ENCODE measurements at regions not wholly inside any gene's neighbourhood (a gene's known extent, or its start where the extent isn't known, plus 50 kb on each side); places are given as distances from the start of the nearest gene placed in this dataset.

DNA sequence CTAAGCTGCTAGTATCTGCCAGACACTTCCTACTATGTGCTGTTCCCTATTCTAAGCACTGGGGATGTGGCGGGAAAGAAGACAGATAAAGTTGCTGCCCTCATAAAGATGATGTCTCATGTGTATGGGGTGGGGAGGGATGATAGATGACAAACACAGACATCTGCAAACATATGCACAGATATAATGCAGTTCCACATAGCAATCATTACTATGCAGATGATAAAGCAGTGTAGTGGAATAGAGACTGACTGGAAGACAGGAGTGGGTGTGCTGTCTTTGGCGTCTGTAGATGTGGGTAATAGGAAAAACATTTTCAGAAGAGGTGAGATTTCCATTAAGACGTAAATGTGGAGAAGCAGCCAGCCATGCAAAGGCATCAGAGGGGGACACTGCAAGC lies 243.6 kb downstream of the DPY19L2 start:
- Mint-ChIP-seq H3K27me3 (ENCODE audit: low read depth) (peaks cover 4% of the 10 kb centered on the region), H3K27ac (ENCODE audit: unreplicated experiment) (no peak overlapping the region), H3K36me3 (ENCODE audit: low read depth) (peaks cover 2% of the 10 kb centered on the region), H3K4me1 (ENCODE audit: low read depth) (peaks cover 3% of the 10 kb centered on the region), H3K9me3 (ENCODE audit: low read depth) (peaks cover 24% of the 10 kb centered on the region), H3K4me3 (ENCODE audit: unreplicated experiment) (no peak overlapping the region)
- no peak for DNase-seq (ENCODE audit: low spot score)
- TF ChIP-seq, protein P1, sequence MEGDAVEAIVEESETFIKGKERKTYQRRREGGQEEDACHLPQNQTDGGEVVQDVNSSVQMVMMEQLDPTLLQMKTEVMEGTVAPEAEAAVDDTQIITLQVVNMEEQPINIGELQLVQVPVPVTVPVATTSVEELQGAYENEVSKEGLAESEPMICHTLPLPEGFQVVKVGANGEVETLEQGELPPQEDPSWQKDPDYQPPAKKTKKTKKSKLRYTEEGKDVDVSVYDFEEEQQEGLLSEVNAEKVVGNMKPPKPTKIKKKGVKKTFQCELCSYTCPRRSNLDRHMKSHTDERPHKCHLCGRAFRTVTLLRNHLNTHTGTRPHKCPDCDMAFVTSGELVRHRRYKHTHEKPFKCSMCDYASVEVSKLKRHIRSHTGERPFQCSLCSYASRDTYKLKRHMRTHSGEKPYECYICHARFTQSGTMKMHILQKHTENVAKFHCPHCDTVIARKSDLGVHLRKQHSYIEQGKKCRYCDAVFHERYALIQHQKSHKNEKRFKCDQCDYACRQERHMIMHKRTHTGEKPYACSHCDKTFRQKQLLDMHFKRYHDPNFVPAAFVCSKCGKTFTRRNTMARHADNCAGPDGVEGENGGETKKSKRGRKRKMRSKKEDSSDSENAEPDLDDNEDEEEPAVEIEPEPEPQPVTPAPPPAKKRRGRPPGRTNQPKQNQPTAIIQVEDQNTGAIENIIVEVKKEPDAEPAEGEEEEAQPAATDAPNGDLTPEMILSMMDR (IDR thresholded peaks at IDR 0.05) = no peak

DNA sequence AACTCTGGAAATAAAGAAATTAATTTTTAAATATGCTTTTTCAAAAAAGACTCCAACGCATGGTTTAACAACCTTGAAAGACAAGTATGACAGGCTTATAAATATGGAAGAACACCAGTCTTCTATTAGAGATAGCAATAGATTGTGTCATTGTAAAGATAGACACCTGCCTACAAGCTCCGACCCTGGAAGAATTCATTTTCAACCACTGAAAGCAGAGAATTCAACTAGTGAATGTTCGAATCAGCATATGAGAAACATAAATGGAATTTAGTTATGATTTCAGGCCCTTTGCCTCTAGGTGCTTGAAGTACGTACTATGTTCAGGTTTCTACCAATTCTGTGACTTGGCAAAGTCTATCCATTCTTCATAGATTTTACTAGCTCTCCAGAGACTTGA lies 244.5 kb downstream of the DPY19L2 start:
- H3K27ac Mint-ChIP-seq (ENCODE audit: unreplicated experiment) = no peak overlapping the region
- H3K36me3 Mint-ChIP-seq (ENCODE audit: low read depth) = peaks cover 2% of the 10 kb centered on the region
- no peak overlapping the region for H3K4me3 Mint-ChIP-seq (ENCODE audit: unreplicated experiment)
- H3K4me1 Mint-ChIP-seq (ENCODE audit: low read depth) = no peaks in the 10 kb centered on the region
- TF ChIP-seq, protein P1 (IDR thresholded peaks at IDR 0.05) = no peak
- DNase-seq (ENCODE audit: low spot score) = no peak
- peaks cover 24% of the 10 kb centered on the region for H3K9me3 Mint-ChIP-seq (ENCODE audit: low read depth)
- H3K27me3 Mint-ChIP-seq (ENCODE audit: low read depth) = peaks cover 9% of the 10 kb centered on the region

DNA sequence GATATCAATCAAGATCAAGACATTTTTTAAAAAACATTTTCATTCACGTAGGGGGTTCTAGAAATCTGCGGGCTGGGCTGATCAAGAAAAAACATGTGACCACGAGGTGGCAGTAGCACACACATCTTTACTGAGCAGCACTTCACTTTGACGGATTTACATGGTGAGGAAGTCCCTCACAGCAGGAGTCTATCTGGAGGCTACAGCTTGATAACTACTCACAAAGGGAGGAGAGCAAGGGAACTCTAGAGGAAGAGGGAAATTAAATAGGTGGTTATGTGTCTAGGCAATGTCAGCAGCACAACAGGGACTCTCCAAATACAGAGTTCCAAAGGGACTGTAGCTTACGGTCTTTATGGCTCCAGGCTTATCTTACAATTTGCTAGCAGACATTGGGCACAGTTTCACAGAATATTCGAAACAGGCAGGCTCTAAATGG lies 248.1 kb downstream of the DPY19L2 start:
- Mint-ChIP-seq H3K27ac (ENCODE audit: unreplicated experiment) (no peak overlapping the region), H3K4me1 (ENCODE audit: low read depth) (no peaks in the 10 kb centered on the region), H3K36me3 (ENCODE audit: low read depth) (peaks cover 2% of the 10 kb centered on the region), H3K27me3 (ENCODE audit: low read depth) (peaks cover 9% of the 10 kb centered on the region), H3K4me3 (ENCODE audit: unreplicated experiment) (no peak overlapping the region), H3K9me3 (ENCODE audit: low read depth) (peaks cover 24% of the 10 kb centered on the region)
- TF ChIP-seq, protein P1 (IDR thresholded peaks at IDR 0.05) = peak; percentile 83
- DNase-seq (ENCODE audit: low spot score) = no peak

DNA sequence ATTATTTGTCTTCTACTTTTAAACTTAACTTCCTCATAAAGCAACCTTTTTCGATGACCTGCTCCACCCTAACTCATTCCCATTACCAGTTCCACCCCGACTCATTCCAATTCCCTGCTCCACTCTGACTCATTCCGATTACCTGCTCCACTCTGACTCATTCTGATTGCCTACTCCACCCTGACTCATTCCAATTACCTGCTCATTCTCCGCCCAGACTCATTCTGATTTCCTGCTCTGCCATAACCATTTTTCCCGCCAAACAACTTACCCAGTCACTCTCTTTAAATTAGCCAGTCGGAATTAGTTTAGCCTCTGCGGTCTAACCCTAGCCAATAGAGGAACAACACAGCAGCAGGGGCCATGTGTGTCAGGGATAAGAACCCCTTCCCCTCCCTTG lies 249.1 kb downstream of the DPY19L2 start:
- Mint-ChIP-seq H3K27ac (ENCODE audit: unreplicated experiment) (no peak overlapping the region), H3K36me3 (ENCODE audit: low read depth) (peaks cover 2% of the 10 kb centered on the region), H3K4me1 (ENCODE audit: low read depth) (no peaks in the 10 kb centered on the region), H3K4me3 (ENCODE audit: unreplicated experiment) (no peak overlapping the region), H3K27me3 (ENCODE audit: low read depth) (peaks cover 4% of the 10 kb centered on the region), H3K9me3 (ENCODE audit: low read depth) (peaks cover 26% of the 10 kb centered on the region)
- TF ChIP-seq, protein P1 (IDR thresholded peaks at IDR 0.05) = no peak
- DNase-seq (ENCODE audit: low spot score) = no peak

DNA sequence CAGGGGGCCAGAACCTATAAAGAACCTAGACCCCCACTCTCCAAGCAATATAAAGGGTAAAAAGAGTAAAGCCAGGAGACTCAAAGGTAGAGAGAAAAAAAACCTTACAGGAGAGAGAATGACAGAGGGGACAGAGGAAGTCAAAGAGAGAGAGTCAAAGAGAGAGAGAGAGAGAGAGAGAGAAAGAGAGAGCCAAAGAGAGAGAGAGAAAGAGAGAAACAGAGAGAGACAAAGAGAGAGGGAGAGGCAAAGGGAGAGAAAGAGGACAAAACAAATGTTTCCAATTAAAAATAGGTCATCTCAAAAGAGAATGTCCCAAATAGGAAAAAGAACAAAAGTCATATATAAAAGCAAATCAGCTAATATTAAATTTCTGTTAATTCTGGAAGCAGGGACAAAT lies 251.5 kb downstream of the DPY19L2 start:
- peaks cover 8% of the 10 kb centered on the region for H3K27me3 Mint-ChIP-seq (ENCODE audit: low read depth)
- H3K9me3 Mint-ChIP-seq (ENCODE audit: low read depth) = peaks cover 27% of the 10 kb centered on the region
- H3K4me1 Mint-ChIP-seq (ENCODE audit: low read depth) = no peaks in the 10 kb centered on the region
- H3K36me3 Mint-ChIP-seq (ENCODE audit: low read depth) = peaks cover 2% of the 10 kb centered on the region
- no peak overlapping the region for H3K27ac Mint-ChIP-seq (ENCODE audit: unreplicated experiment)
- DNase-seq (ENCODE audit: low spot score) = no peak
- no peak overlapping the region for H3K4me3 Mint-ChIP-seq (ENCODE audit: unreplicated experiment)
- TF ChIP-seq, protein P1 (IDR thresholded peaks at IDR 0.05) = no peak
